Endothelial cell of hepatic sinusoid (primary cell): ENCODE measurements at regions not wholly inside any gene's neighbourhood (a gene's known extent, or its start where the extent isn't known, plus 50 kb on each side); places are given as distances from the start of the nearest gene placed in this dataset.
"Not testable (repeated sequence)": the region's sequence is repeated elsewhere in the genome, so short reads cannot be mapped to it uniquely, and the experiment has no call there.

ENCODE experiments used
- in situ Hi-C: cut with HindIII; loops from 2 replicates; pipeline ENCODE4 v1.10.0; 2017; ENCODE audit warnings: low sequenced_read_pairs

DNA sequence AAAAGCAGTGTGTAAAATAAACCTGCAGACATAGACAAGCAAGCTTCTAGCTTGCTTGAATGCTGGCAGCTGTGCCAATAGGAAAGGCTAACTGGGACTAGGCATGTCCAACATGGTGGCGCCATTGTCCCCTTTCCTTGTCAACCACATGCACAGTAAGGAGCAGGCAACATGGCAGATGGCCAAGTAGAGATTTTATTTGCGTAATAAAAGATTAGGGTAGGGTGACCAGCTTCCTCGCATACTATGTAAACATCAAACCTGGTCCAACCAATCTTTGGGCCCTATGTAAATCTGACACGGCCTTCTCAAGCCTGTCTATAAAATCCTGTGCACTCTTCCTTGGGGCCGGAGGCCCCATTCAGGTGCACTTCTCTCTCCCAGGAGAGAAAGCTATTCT is 575.4 kb upstream of the GOLIM4 start:
- in situ Hi-C loops: no loop called here

DNA sequence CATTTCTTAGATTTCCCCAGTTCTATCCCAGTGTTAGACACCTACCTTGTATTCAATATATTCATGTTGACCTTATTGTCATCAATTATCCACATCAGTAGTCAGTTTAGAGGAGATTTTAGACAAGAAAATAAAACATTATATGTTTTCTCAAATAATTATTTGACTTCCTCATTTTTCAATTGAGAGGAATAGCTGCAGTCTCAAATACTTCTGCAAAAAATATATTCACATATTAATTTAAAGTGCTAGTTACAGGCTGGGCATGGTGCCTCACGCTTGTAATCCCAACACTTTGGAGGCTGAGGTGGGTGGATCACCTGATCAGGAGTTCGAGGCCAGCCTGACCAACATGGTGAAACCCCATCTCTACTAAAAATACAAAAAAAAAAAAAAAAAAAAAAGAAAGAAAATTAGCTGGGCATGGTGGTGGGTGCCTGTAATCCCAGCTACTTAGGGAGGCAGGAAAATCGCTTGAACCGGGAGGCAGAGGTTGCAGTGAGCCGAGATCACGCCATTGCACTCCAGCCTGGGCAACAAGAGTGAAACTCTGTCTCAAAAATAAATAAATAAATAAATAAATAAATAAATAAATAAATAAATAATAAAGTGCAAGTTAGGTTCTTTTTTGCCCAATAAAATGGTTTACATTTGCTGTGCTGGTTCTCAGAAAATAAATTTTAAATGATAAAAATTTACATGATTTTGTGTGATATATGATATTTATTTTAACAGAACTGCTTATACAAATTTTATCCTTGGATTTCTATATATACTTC is 565.3 kb upstream of the GOLIM4 start:
- in situ Hi-C loops: not testable (repeated sequence)

GRCh38 chr3:168659015-168659414 is 563.3 kb upstream of the GOLIM4 start:
- in situ Hi-C loops: no loop called here

DNA sequence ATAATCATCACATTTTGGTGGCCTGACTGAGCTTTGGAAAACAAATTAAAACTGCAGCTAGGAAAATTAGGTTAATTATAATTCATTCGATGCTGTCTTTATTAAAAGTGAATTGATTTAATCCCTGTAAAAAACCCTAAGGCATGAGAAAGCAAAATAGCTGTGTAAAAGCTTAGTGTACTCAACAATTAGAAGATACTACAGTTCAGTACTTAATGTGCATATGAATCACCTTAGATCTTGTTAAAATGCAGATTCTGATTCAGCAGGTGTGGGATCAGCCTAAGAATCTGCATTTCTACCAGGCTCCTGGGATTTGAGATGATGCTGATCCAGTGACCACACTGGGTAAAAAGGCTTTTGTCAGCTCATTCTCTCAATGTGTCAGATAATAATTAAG is 559.9 kb upstream of the GOLIM4 start:
- in situ Hi-C loops: no loop called here

DNA sequence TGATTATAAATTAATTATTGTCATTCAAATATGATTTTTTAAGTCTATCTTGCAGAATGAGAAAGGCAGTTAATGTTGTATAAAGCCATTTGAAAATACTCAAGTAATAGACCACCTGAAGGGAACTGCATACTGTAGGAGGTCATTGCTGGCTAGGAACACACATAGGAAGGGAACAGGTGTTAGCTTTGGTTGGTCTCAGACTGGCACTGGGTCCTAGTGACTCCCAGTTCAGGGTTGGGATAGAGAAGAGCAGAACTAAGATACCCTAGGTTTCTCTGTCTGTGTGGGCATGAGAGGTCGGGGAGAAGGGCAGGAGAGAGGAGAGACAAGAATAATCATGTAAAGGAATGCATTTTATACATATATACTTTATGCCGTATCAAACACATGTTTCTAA is 559.0 kb upstream of the GOLIM4 start:
- in situ Hi-C loops: no loop called here

- in situ Hi-C loops: no loop called here
Measured at GRCh38 chr3:168653255-168653654, 557.5 kb upstream of the GOLIM4 start.

- in situ Hi-C loops: no loop called here
Measured at GRCh38 chr3:168648321-168648720, 552.6 kb upstream of the GOLIM4 start.

DNA sequence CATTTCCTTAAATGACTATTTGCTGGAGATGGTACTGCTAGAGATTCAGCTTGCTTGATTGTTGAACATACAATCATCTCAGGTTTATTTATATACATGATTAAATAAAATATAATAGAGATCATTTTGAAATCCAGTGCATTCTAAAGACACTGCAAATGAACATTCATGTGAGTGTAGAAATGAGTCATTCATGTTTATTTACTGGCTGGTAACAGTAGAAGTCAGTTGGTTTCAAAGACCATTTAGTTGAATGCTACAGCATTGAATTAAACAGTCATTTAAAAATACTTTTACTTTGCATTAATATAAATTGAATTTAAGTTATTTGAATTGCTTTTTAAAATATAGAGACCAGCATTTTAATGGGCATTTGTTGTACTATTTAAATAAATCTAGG is 551.9 kb upstream of the GOLIM4 start:
- in situ Hi-C loops: no loop called here

DNA sequence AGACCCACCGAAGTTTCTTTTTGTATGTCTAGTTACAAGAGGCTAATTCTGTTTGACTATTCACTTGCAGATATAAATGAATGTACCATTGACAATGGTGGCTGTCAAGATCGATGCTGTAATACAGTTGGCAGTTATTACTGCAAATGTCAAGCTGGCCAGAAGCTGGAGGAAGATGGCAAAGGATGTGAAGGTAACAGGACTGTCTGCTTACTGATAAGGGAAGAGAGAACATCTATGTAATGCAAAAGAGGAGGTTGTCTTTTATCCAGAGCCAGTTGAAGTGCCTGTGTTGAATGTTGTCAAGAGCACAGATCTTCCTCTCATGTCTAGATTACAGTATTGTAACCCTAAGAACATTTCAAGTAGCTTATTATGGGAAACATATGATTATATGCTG is 549.5 kb upstream of the GOLIM4 start:
- in situ Hi-C loops: no loop called here

GRCh38 chr3:168628549-168628948 is 532.8 kb upstream of the GOLIM4 start:
- in situ Hi-C loops: no loop called here

DNA sequence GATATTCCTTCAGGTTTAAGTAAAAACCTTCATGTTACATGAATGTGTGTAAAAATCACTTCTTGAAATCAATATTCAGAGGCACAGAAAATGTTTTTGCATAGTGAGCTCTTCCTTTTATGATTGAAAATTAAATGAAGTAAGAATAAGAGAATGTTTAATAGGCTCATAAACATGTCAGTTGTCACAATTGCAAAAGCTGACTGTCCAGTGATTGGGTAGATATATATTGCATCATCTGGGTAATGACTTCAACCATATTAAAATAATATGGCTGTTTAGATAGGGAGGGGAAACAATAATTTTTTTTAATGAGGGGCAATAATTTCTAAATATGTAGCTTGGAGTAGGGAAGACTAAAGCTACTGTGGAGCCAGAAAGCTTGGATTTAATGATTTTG is 529.8 kb upstream of the GOLIM4 start:
- in situ Hi-C loops: no loop called here

DNA sequence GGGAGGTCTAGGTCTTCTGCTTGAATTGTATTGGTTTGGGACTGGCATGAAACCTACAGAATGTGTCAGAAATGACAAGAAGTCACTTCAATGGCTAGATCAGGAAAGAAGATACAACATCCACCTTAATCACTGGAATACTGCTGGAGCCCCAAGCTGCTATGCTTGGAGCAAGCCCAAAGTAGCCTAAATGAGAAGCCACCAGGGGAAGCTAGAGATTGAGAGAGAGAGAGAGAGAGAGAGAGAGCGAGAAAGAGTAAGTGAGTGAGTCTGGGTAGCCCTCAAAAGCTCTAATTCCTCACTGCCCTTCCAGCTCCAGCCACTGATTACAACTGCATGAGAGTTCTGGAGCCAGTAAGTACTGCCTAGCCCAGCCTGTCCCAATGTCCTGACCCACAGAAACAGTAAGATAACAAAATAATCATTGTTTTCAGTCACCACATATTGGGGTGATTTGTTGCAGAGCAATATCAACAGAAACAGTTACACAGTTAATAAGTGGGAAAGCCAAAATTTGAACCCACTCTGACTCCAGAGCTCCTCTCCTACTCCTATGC is 529.2 kb upstream of the GOLIM4 start:
- in situ Hi-C loops: no loop called here

DNA sequence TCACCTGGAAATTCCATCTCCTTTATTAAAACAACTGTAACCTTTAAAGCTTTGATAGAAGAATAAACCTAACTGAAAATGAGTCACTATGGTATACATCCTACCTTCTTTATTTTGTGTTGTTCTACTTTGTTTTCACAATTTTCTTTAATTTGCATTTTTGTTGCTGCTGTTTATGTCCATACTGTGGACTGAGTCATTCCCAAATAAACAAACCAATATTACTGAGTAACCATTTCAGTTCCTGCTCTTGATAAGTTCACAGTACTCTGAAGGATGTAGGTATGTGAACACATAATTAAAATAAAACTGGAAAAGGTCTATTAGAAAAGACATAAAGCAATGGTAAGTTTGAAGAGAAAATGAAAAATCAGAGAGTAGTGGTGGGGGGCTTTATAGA is 528.5 kb upstream of the GOLIM4 start:
- in situ Hi-C loops: no loop called here

GRCh38 chr3:168622795-168623194 is 527.1 kb upstream of the GOLIM4 start:
- in situ Hi-C loops: no loop called here

- in situ Hi-C loops: no loop called here
Measured at GRCh38 chr3:168620854-168621253, 525.1 kb upstream of the GOLIM4 start.

GRCh38 chr3:168618827-168619470 is 523.2 kb upstream of the GOLIM4 start:
- in situ Hi-C loops: no loop called here

GRCh38 chr3:168617658-168618057 is 521.9 kb upstream of the GOLIM4 start:
- in situ Hi-C loops: no loop called here

DNA sequence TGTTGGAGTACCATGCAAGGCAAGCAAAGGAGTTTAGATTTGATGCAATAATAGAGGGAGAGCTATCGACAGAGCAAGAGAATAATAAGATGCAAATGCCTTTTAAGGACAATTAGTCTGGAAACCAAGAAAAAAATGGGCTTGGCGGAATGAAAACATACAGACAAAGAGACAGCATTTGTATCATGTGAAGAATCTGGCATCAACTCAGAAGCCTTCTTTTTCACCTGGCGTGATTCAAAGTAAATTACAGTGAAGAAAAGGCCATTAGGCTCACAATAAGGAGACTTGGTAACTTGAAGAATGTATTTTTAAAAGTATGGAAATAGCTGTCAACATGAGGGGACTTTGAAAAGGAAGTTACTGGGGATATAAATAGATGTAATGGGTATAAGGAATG is 521.2 kb upstream of the GOLIM4 start:
- in situ Hi-C loops: no loop called here

GRCh38 chr3:168615493-168616020 is 519.8 kb upstream of the GOLIM4 start:
- in situ Hi-C loops: no loop called here

GRCh38 chr3:168613151-168613550 is 517.4 kb upstream of the GOLIM4 start:
- in situ Hi-C loops: no loop called here

- in situ Hi-C loops: no loop called here
Measured at GRCh38 chr3:168612671-168613070, 516.9 kb upstream of the GOLIM4 start.

GRCh38 chr3:168611826-168612225 is 516.1 kb upstream of the GOLIM4 start:
- in situ Hi-C loops: no loop called here
